ENCODE measurements at regions not wholly inside any gene's neighbourhood (a gene's known extent, or its start where the extent isn't known, plus 50 kb on each side); places are given as distances from the start of the nearest gene placed in this dataset.

DNA sequence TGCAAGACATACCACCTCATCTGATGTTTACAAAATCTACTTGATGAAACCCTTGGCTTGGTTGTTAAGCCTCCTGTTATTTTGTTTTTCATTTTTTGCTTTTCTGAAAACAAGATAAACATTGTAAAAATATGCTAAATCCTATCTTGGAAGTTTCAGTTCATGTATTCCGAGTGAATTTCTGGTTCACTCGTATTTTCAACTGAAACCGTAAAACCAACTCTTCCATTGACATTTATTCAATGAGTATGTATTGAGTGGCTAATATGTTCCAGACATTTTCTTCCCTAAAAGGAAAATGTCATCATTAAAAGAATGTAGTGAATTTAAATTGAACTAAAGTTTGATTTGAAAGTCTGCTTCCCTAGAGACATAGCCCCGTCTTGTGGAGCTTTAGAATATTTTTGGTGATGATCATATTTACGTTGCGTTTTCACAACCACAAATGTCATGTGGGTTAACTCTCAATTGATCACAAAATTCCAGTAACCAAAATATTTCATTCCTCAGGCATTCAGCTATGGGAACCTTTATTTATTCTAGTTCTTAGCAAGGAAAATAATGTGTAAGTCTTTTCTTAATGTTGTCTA, 204.2 kb downstream of the MBD2 start:
- no peak for DNase-seq (ENCODE audit: low spot score)

DNA sequence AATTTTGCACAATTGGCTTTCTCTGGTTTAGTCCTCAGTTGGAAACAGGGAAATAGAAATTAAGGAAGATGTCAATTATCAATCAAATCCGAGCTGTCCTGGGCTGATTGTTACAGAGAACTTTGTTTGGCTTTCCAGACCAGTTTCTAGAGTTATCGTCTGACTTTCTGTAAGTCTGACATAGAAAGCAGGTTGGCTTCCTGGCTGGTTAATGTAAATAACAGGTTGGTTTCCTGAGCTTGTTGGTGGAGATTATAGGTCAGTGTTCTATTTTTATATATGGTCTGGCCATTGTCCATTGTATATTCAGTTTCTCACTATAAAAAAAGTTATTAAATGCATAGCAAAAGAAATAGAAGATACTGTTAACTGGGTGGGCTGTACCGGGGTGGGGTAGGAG, 204.8 kb downstream of the MBD2 start:
- DNase-seq (ENCODE audit: low spot score), result no peak

DNA sequence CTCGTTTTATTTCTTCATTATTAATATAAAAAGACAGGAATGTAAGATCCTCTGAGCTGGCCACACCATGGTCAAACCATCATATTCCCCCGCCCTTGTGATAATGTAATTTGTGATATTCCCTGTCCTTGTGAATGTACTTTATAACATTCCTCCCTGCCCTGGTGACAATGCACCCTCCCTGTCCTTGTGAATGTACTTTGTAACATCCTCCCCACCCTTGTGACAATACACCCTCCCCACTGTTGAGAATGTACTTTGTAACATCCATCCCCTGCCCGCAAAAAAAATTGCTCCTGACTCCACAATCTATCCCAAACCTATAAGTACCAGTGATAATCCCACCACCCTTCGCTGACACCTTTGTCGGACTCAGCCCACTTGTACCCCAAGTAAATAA, 211.0 kb downstream of the MBD2 start:
- DNase-seq (ENCODE audit: low spot score), result no peak

DNA sequence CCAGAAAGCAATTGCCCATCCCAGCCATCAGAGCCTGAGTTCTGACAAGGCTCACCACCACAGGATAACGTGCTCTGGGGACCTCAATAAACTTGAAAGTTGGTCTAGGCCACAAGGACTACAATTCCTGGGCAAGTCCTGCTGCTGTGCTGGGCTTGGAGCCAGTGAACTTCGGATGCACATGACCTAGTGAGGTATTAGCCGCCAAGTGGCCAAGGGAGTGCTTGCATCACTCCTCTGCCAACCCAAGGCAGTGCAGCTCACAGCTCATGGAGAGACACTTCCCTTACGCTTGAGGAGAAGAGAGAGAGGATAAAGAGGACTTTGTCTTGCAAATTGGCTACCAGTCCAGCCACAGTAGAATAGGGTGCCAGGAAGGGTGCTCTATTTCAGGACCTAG, 219.6 kb downstream of the MBD2 start:
- no peak for DNase-seq (ENCODE audit: low spot score)

DNA sequence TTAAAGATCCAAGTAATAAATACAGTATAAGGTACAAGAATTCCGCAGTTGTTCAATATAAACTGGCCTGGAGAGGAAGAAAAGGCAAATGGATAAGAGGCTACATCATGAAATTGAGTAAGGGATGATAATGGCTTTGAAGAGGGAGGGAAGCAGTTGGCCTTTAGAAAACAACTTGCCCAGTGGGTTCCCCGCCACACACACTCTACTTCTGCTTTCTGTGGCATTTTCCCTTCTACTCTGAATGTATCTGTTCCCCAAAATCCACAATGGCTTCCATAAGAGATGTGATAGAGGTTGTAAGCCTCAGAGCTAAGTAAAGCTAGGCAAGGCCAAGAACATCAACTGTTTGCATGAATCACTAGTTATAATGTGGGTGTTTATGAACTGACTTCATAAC, 221.3 kb downstream of the MBD2 start:
- DNase-seq (ENCODE audit: low spot score), result no peak

DNA sequence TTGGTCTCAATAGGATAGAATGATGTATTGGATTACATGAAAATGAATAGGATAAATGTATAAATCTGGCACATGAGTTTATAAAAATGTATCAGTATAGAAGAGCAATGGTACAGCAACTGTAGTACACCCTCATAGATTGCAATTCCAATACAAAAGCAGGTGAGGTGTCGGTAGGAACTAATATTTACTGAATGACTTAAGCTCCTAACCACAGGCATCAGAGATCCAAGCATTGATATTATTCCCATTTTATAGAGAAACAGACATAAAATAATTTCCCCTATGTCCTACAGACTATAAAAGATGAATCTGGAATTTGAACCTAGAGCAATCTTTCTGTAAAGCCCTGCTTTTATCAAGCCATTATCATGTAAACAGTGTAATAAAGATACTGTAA, 227.4 kb downstream of the MBD2 start:
- DNase-seq (ENCODE audit: low spot score), result no peak

DNA sequence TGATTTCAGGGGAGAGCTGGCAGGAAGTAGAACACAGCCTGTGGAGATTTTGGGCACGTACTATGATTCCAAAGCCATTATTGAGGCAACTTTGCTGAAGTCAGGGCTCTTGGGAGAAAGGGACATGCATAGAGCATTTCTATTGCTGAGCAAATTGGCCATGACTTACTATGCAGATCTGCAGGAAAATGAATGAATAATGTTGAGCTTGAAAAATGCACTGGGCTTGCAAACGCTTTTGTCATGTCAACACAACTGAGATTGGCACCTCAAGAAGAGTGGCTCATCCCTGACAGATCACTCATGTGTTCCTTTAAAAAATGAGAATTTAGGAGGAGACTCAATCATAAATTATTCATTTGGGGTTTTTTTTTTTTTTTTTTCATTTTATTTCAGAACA, 230.5 kb downstream of the MBD2 start:
- no peak for DNase-seq (ENCODE audit: low spot score)

DNA sequence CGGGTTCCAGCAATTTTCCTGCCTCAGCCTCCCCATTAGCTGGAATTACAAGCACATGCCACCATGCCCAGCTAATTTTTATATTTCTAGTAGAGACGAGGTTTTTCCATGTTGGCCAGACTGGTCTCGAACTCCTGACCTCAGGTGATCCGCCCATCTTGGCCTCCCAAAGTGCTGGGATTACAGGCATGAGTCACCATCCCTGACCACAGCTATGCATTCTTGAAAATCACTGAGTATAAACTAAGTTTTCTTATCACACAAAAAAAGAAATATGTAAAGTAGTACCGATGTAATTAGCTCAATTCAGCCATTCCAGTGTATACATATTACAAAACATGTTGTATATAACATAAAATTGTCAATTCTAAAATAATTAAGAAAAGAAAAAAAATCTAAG, 232.7 kb downstream of the MBD2 start:
- no peak for DNase-seq (ENCODE audit: low spot score)

DNA sequence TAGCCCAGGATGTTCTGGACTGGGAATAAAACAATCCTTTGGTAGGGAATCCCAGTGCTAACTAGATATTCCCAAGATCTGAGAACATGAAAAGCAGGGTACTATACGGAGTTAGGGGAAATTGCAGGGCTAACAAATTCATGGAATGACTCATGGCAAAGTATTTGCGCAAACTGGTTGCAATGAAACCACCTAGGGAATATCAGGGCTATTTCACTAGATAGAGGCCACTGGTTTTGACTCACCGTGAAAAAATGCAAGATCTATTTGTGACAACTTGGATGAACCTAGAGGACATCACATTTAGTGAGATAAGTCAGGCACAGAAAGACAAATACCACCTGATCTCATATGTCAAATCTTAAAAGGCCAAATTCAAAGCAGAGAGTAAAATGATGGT, 233.3 kb downstream of the MBD2 start:
- no peak for DNase-seq (ENCODE audit: low spot score)

DNA sequence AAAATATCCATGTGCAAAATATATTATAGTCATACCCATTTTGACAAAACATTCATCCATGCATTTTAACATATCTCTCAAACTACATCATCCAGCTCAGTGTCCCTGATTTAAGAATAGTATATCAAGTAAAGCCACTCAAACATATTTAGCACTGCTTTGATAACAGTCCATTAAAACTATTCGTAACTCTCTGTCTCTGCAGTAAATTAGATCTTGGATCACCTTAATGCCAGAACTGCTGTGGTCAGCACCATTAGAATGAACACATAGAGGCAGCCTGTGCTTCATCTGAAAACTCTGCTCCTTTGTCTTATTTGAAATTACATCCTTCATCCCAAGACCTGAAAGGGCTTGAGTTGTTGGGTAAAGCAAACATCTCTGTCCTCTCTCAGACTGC, 234.0 kb downstream of the MBD2 start:
- DNase-seq (ENCODE audit: low spot score), result no peak

DNA sequence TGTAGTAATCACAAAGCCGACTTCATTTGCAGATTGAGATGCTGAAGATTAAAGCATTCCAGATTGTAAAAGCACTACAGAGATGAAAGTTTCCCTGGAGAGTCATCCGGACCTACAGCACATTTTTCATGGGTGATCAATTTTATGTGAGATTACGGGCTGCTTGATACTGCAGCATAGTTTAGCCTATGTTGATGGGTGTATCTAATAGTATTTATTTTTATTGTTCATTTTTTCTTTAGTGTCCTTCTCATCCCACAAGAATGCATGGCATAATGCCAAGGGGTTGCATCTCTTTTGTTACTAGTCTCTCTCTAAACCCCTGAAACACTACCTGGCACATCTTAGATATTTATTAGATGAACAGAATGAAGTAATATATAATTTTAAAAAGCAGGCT, 240.4 kb downstream of the MBD2 start:
- no peak for DNase-seq (ENCODE audit: low spot score)

DNA sequence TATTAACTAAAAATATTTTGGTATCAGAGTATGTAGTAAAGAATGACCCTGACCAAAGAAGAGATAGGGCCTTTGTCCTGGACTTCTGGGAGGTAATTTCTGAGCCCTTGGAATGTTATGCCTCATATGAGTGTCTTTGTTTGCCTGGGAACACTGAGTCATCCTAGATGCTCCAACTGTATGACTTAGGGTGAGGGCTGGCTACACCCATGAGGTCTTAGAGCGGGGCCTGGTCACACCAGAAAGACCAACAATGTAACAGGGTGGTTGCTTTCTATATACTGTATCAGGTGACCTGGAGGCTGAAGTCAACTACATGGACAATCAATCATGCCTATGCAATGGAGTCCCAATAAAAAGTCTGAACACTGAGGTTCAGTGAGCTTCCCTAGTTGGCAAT, 253.1 kb downstream of the MBD2 start:
- no peak for DNase-seq (ENCODE audit: low spot score)

DNA sequence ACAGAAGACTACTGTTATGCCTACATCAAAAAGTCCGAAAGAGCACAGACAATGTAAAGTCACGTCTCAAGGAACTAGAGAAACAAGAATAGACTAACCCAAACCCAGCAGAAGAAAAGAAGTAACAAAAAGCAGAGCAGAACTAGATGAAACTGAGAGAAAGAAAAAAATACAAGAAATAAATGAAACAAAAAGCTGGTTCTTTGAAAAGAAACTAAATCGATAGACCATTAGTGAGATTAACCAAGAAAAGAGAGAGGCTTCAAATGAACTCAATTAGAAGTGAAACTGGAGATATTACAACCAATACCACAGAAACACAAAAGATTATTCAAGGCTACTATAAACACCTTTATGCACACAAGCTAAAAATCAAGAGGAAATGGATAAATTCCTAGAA, 271.8 kb downstream of the MBD2 start:
- no peak for DNase-seq (ENCODE audit: low spot score)

DNA sequence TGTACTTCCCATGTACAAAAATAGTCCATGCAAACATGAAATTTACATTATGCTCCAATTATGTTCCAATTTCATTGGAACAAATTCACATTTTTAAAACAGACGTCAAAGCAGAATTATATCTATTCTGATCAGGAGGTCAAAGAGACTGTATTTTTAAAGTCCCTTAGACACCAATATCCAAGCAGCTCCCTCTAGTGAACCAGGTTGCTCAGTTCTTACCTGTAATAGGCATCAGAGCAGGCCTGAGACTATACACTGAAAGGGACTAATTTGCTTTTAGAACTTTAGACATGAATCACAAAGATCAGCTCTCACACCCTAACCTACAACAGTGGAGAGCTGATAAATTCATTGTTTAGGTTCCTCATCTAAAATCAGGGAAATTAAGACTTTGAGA, 273.9 kb downstream of the MBD2 start:
- DNase-seq (ENCODE audit: low spot score), result no peak

DNA sequence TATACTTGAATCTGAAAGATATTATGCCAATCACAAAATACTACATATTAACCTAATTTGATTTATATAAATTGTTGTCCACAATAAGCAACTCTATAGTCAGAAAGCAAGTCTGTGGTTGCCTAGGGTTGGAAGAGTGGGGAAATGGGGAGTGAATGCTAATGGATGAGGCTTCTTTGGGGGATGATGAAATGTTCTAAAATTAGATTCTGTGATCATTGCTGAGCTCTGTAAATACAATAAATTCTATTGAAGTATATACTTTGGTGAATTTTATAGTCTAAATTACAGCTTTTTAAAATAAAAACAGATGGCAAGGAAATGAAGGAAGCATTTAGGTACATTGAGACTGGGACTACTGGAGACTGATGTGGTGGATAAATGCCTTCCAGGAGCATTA, 275.5 kb downstream of the MBD2 start:
- DNase-seq (ENCODE audit: low spot score), result no peak

DNA sequence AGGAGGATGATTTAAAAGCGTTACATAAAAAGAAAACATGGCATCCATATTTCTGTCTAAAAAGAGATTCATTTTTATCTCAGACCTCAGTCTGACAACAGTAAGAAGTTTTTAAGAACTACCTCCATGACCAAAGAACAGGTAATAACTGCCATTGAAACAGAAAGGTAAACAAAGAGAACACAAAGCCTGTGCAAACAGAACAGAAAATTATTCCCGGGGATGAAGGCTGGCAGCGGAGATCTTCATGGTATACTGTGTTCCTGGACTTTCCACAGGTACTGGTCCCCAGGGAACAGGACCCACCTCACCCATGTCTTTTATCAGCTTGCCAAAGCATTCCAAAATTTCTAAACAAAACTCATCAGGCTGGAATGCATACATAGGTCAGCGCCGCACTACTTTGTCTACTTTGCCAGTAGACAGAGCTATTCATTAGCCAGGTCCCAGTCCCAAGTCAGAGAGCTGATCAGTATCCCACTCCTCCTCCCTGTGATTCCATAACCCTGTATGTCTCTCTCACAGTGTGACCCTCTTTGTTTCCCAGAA, 277.3 kb downstream of the MBD2 start:
- no peak for DNase-seq (ENCODE audit: low spot score)

DNA sequence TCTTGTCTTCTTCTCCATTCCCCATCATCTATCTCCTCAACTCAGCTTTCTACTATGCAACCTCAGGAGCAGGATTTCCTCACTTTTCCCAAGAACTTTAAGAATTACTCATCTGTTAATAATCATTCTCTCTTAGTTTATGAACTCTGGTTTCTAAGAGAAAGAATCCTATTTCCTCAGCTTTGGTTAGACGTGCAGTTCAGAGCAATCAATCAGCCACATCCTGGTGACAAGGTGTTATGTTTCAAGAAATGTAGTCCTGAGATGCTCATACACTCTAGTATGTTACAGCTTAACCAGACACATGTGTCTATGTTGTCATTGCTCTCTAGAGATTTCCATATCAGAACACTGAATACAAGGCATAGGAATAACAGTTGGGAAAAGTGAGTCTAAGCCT, 277.9 kb downstream of the MBD2 start:
- DNase-seq (ENCODE audit: low spot score), result no peak

DNA sequence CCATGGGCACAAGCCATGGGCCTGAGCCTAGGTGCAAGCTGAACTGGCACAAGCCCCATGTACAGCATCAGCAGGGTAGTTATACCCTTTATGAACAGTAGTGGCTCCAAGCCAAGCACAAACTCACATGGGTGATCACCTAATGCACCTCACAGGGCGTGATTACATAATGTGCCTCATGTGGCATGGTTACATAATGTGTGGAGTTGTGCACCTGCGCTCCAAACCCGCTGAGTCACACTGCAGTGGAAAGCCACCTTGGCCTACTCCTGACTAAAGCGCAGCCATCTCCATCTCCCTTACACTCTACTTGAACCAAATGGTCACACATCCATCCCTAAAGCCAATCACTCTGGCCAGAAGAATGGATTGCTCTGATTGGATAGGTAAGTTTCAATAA, 279.7 kb downstream of the MBD2 start:
- DNase-seq (ENCODE audit: low spot score), result no peak

DNA sequence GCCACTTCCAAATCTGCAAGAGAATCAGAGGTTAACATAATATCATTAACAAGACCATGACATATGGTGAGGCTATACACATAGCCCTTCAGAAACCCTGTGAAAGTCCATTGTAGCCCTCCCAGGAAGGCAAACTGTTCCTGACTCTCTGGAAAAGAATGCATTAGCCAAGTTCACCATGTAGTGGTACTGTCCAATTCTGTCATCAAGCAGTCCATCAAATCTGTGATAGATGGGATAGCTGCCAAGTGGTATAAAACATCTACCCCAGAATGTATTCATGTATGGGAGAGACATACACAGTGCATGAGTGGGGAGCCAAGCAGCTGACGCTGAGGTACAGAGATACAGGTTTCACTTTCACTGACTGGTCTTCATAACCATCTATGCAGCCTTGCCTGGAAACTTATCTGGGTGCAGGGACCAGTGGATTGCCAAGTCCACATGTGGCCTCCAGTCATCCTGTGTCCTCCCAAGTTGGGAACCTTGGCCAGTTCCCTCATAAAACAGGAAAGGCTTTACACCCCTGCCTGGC, 281.1 kb downstream of the MBD2 start:
- DNase-seq (ENCODE audit: low spot score), result no peak

DNA sequence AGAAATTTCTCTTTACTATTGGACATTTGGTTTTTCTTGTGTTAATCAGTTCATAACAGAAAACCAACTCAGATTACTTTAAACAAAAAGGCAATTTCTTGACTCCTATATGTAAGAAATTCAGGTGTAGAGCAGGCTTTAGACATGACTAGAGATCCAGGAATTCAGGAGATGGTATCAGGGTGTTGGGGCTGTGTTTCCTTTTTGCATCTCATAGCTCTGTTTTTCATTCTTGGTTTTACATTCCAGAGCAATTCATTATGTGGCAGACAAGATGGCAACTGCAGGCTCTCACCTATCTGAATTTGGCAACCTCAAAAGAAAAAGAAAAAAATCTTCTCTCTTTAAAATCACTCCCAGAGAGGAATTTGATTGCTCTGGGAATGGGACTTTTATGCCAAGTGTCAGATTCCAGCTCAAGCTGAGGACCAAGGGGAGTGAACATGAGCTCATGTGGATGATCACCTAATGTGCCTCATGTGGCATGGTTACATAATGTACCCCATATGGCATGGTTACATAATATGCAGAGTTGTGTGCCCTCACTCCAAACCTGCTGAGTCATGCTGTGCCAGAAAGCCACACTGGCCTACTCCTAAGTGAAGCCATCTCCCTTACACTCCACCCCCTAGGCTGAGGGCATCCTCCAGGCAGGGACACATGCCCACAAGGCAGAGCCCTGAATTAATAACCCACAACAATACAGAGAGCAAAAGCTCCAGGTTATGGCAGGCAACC, 282.7 kb downstream of the MBD2 start:
- no peak for DNase-seq (ENCODE audit: low spot score)

DNA sequence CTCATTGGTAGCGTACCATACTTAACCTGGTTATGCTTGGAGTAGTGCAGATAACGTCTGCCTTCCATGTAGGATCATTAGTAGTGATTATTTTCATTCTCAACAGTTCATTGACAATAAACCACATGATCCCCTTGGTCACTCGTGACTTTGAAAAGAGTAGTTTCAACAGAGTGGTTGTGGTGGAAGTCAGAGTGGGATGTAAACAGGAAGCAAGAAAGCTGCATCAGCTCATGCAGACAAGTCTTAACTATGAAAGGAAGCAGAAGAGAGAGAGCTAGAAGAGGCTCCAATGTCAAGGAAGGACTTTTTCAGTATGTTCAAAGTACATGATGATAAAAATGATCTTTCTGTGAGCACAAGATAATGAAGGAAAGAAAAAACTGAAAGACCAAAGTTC, 287.4 kb downstream of the MBD2 start:
- DNase-seq (ENCODE audit: low spot score), result no peak

DNA sequence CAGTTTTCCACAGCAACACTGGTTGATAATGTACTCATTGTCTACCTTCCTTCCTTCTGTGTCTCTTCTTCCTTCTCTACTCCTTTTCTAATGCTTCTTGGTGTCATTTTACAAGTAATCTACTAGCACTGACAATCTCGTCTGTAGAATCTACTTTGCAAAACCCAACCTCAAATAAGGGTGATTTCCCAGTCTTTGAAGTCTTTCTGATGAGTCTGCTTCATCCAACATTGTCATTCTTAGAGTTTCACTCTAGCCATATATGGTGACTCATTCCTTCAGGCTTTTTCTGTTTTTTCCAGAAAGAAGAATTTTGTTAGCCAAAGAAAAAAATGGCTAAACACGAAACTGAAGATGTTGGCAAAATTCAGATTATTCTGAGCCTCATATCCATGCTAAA, 288.7 kb downstream of the MBD2 start:
- DNase-seq (ENCODE audit: low spot score), result no peak

DNA sequence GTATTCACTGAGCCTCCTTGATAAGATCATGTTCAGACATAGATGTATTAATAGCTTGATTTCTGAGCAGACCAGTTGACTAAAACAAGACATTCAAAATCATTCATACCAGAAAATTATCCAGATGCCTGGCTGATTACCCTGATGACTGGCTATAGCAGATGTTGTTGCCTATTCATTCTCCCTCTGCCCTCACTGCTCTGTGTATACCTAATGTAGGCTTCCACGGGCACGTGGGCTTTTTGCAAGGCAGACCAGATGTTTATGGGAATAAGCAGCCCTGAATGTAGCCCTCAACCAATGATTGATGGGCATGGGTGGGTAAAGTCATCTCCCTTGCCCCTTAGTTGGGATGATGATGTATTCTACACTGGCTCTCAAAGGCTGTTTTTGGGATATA, 289.1 kb downstream of the MBD2 start:
- DNase-seq (ENCODE audit: low spot score), result no peak

Measured in HuH-7.5 (cell line).